Stimulated activated CD8-positive, alpha-beta memory T cell treated with anti-CD3 and anti-CD28 coated beads, Interleukin-4, amount 100 ng/mL, for 4 hours (primary cell): ENCODE measurements at regions not wholly inside any gene's neighbourhood (a gene's known extent, or its start where the extent isn't known, plus 50 kb on each side); places are given as distances from the start of the nearest gene placed in this dataset.
A peak's percentile ranks its signal among the peaks of the same experiment; 100 is the strongest.
"Not testable (repeated sequence)": the region's sequence is repeated elsewhere in the genome, so short reads cannot be mapped to it uniquely, and the experiment has no call there.

Experiments used
- DNase-seq, 2 donors: peaks; one replicate each; pipeline ENCODE4 v3.0.0-alpha.2; 2020; ENCODE audit warnings: low read depth in 2 of 2, low spot score in 1 of 2

- DNase-seq, result no peak
Observed at GRCh38 chr6:150681578-150682395, 82.1 kb downstream of the PLEKHG1 start.

GRCh38 chr6:150683320-150683719, 83.6 kb downstream of the PLEKHG1 start:
- DNase-seq, result no peak

- DNase-seq, result no peak
Observed at GRCh38 chr6:150684161-150684560, 84.5 kb downstream of the PLEKHG1 start.

- DNase-seq, result no peak
Observed at GRCh38 chr6:150684714-150685459, 85.2 kb downstream of the PLEKHG1 start.

- peak; percentile 7 to 14 for DNase-seq
Observed at GRCh38 chr6:150685860-150686259, 86.2 kb downstream of the PLEKHG1 start.

GRCh38 chr6:150686566-150686965, 86.9 kb downstream of the PLEKHG1 start:
- DNase-seq, result no peak

GRCh38 chr6:150687508-150687907, 87.8 kb downstream of the PLEKHG1 start:
- DNase-seq, result no peak

GRCh38 chr6:150689900-150690590, 90.4 kb downstream of the PLEKHG1 start:
- no peak for DNase-seq

- DNase-seq, result no peak
Observed at GRCh38 chr6:150690681-150691080, 91.0 kb downstream of the PLEKHG1 start.

- no peak for DNase-seq
Observed at GRCh38 chr6:150691463-150691862, 91.8 kb downstream of the PLEKHG1 start.

- no peak for DNase-seq
Observed at GRCh38 chr6:150692604-150693003, 92.9 kb downstream of the PLEKHG1 start.

- DNase-seq, result no peak
Observed at GRCh38 chr6:150694889-150695288, 95.2 kb downstream of the PLEKHG1 start.

- no peak for DNase-seq
Observed at GRCh38 chr6:150695652-150696051, 96.0 kb downstream of the PLEKHG1 start.

- no peak for DNase-seq
Observed at GRCh38 chr6:150696190-150696589, 96.5 kb downstream of the PLEKHG1 start.

GRCh38 chr6:150696918-150697317, 97.2 kb downstream of the PLEKHG1 start:
- not testable (repeated sequence) for DNase-seq

- no peak for DNase-seq
Observed at GRCh38 chr6:150697515-150697914, 97.8 kb downstream of the PLEKHG1 start.

- DNase-seq, result no peak
Observed at GRCh38 chr6:150698391-150698790, 98.7 kb downstream of the PLEKHG1 start.

- no peak for DNase-seq
Observed at GRCh38 chr6:150702675-150703074, 103.0 kb downstream of the PLEKHG1 start.

GRCh38 chr6:150704447-150705192, 104.9 kb downstream of the PLEKHG1 start:
- DNase-seq, result no peak

GRCh38 chr6:150705392-150705791, 105.7 kb downstream of the PLEKHG1 start:
- DNase-seq, result no peak

GRCh38 chr6:150710236-150710635, 110.6 kb downstream of the PLEKHG1 start:
- DNase-seq, result no peak
